ENCODE measurements at regions not wholly inside any gene's neighbourhood (a gene's known extent, or its start where the extent isn't known, plus 50 kb on each side); places are given as distances from the start of the nearest gene placed in this dataset.

GRCh38 chr15:87142096-87142495 lies 1062.4 kb downstream of the AGBL1 start:
- no peak for TF ChIP-seq EZH2 (IDR thresholded peaks at IDR 0.05)
- TF ChIP-seq CTCF (IDR thresholded peaks at IDR 0.05) = no peak

All from neural progenitor cell (in vitro differentiated cells).